HG02763 (cell line): ENCODE measurements at regions not wholly inside any gene's neighbourhood (a gene's known extent, or its start where the extent isn't known, plus 50 kb on each side); places are given as distances from the start of the nearest gene placed in this dataset.

Experiments
- ATAC-seq: cut with Tn5 transposase; IDR thresholded peaks from one replicate; pipeline ENCODE4 v1.9.1; 2021; ENCODE audit warnings: mild to moderate bottlenecking, moderate library complexity; ENCODE audit not compliant: unreplicated experiment

GRCh38 chr10:43715334-43715733 is 66.7 kb upstream of the ZNF32 start:
- no peak for ATAC-seq

- ATAC-seq: no peak
Observed at GRCh38 chr10:43712821-43713584, 64.3 kb upstream of the ZNF32 start.

DNA sequence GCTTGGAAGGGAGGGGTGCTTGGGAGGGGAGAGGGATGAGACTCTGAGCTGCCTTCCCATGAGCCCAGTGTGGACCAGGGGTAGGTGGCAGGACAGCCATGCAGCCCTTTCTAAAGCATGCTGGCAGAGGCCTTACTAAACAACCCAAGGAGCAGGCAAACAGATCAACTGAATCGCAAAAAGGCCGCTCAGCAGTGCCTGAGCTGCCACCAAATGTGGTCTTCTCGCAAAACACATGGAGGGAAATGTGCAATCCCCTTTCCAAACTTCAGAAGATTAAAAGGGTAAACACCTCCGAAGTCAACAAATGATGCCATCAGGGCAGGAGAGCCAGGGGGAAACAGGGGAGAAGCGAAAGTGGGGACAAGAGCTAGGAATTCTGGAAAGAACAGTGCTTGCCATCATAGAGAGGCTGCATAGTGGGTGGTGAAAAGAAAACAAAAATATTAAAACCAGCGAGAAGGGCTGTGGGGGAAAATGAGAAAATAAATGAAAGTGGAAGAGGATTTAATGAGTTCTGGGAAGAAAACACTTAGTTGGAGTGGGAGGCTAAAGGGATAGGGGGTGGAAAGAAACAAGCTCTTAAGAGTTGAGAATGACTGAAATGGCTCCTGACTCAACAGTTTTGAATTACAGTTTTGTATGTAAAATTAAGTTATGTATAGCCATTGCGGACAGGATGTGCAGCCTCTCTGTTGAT is 62.2 kb upstream of the ZNF32 start:
- ATAC-seq: no peak

DNA sequence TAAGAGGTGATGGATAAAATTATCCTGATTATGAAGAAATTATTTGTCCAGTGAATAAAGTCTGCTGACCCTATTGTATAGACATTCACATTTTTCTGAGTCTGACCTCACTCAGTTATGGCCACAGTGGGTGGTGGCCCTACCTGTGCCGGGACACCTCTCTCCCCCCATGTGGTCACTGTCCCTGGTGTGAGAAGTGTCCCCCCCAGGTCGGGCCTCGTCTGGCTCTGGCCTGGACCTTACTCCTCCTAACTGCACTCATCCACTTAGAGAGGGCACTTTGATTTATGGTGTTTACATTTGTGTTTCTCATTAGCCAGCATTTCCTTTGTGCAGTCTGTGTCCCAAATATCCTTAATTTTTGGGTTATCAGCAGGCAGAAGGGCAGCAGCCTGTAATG is 59.6 kb upstream of the ZNF32 start:
- no peak for ATAC-seq

DNA sequence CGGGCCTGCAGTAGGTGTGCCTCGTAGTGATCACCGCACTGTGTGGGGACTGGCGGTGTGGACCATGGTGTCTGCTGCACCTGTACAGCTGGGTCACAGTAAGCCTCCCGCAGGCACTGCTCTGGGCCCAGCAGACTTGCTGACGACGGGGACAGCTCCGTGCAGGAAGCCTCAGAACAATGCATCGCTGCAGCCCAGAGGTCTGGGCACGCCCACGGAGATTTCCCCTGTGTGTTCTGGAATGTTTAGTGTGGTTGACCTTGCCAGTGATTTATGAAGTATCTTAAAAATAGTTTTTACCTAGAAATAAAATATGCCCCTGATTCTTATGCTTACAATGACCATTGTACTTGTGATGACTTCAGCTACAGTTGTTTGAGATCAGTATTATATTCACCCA is 59.1 kb upstream of the ZNF32 start:
- no peak for ATAC-seq

GRCh38 chr10:43706166-43706565 is 57.5 kb upstream of the ZNF32 start:
- no peak for ATAC-seq

DNA sequence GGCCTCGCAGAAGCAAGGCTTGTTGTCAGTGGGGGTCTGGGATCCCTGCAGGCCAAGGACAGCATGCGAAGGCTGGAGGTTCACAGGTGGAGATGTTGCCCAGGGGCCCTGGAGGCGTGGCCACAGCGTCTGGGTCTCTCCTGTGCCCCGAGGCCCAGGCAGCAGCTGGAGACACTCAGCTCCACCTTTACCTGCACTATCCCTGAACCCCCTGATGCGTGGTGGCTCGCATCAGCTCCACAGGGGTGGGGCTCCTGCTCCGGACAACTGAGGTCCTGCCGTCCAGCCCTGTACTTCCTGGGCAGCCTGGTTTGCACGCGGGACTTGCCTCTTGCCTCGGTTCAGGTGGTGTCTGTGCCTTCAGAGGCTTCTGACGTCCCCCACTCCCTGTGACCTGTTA is 54.6 kb upstream of the ZNF32 start:
- ATAC-seq: no peak

DNA sequence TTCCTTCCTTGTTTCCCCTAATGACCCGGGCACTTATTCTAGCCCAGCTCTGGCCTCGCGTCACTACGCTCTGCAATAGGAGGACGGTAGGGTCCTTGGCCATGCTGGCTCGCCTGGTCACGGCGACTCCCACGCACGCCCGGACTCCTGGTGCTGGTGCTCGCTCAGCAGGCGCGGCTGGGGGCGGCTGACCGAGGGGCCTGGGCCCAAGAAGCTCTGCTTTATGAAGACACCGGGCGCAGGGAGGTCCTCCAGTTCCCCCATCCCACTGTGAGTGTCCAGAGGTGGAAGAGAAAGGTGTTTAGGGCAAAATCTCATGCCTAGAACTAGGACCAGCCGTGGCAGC is 54.2 kb upstream of the ZNF32 start:
- ATAC-seq: no peak

- no peak for ATAC-seq
Observed at GRCh38 chr10:43702213-43702935, 53.7 kb upstream of the ZNF32 start.

DNA sequence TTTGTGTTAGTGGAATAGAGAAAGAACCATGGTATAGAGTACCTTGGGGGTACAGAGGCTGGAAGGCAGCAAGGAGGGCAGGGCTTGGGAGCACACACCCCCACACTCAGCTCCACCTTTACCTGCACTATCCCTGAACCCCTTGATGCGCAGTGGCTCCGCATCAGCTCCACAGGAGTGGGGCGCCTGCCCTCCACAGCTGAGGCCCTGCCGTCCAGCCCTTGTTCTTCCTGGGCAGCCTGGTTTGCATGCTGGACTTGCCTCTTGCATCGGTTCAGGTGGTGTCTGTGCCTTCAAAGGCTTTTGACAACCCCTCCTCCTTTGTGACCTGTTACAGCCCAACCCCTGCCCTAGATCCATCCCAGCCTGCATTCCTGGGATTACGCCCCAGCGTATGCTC is 52.6 kb upstream of the ZNF32 start:
- ATAC-seq: no peak

GRCh38 chr10:43700306-43700705 is 51.6 kb upstream of the ZNF32 start:
- no peak for ATAC-seq

- ATAC-seq: no peak
Observed at GRCh38 chr10:43699516-43699915, 50.8 kb upstream of the ZNF32 start.
